ENCODE measurements at regions not wholly inside any gene's neighbourhood (a gene's known extent, or its start where the extent isn't known, plus 50 kb on each side); places are given as distances from the start of the nearest gene placed in this dataset.
"Not testable (repeated sequence)": the region's sequence is repeated elsewhere in the genome, so short reads cannot be mapped to it uniquely, and the experiment has no call there.

- peak in 1 of 2 donors; percentile 40 for DNase-seq (ENCODE audit: low read depth in 1 of 2, low spot score in 1 of 2)
These were observed 53.9 kb downstream of the OTOR start for GRCh38 chr20:16801919-16802651.

- DNase-seq (ENCODE audit: low read depth in 1 of 2, low spot score in 1 of 2): no peak
These were observed 54.4 kb downstream of the OTOR start for GRCh38 chr20:16802652-16802935.

DNA sequence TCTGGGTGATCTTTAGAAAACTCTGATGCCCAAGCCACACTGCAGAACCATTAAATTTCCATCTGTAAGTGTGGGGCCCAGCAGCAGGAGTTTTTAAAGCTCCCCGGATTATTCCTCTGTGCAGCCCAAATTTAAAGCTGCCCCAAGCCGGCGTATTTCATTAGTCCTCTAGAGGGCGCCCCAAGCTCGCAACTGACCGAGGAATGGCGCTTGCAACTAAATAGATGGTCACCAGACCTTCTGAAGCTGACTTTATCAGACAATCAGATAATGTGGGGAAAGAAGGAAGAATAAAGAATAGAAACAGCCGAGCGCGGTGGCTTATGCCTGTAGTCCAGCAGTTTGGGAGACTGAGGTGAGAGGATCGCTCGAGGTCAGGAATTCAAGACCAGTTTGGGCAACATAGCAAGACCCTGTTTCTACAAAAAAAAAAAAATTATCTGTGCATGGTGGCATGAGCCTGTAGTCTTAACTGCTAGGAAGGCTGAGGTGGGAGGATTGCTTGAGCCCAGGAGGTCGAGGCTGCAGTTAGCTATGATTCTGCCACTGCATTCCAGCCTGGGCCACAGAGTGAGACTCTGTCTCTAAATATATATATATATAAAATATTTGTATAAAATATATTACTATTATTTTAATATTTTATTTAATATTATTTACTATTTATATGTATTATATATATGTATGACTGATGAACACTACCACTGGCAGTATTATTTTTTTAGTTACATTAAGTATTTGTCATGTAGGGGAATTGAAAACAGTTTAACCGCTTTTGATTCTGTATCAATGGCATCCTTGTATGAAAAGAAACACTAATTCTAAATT, 56.0 kb downstream of the OTOR start:
- peak in 1 of 2 donors; percentile 19 for DNase-seq (ENCODE audit: low read depth in 1 of 2, low spot score in 1 of 2)

DNA sequence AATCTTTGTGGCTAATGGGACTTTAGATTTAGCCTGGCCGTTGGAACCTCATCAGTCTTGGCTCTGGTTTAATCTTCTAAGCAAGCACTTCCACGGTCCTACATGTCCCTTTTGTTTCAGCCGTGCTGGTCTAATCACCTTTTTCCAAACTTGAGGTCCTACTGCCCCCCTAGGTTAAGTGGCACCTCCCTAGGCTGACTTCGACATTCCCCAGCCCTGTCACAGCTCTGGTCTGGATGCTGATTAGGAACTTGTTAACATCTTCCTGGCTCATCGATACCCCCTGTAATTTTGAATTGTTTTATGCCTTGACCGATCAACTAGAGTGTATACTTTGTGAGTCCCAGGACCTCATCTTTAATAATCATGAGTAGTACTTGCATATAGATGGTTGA, 56.6 kb downstream of the OTOR start:
- no peak for DNase-seq (ENCODE audit: low read depth in 1 of 2, low spot score in 1 of 2)

GRCh38 chr20:16806061-16806460, 57.9 kb downstream of the OTOR start:
- no peak for DNase-seq (ENCODE audit: low read depth in 1 of 2, low spot score in 1 of 2)

DNA sequence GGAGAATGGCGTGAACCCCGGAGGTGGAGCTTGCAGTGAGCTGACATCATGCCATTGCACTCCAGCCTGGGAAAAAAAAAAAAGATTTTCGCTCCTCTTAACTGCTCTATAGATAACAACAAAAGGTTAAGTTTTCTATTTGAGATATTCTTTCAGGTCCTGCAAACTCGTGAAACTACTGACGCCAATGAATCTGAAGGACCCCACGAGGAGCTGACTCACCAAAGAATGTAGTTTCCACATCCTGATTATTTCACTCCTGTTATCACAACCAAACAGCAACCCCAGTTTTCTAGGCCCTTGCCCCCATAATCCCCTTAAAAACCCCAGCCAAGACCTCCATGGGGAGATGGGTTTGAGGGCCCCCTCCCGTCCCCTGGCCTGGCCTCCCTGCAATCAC, 58.7 kb downstream of the OTOR start:
- no peak for DNase-seq (ENCODE audit: low read depth in 1 of 2, low spot score in 1 of 2)

DNA sequence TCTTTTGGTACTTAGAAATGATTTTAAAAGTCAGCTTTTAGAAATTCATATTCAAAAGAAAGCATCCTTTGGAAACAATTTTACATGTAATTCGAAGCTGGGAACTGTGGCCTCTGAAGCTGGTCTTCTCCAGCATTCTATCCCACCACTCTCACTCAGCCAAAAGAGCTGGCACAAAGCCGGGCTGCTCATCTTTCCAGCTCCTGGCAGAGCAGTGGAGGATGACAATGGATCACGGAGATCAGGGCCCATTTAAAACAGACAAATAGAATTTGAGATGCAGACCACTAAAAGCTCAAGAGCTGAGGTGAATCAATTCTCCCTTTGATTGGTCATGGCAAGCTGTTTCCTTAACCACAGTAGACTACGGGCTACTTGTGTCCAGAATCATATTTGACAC, 60.6 kb downstream of the OTOR start:
- DNase-seq (ENCODE audit: low read depth in 1 of 2, low spot score in 1 of 2): no peak

DNA sequence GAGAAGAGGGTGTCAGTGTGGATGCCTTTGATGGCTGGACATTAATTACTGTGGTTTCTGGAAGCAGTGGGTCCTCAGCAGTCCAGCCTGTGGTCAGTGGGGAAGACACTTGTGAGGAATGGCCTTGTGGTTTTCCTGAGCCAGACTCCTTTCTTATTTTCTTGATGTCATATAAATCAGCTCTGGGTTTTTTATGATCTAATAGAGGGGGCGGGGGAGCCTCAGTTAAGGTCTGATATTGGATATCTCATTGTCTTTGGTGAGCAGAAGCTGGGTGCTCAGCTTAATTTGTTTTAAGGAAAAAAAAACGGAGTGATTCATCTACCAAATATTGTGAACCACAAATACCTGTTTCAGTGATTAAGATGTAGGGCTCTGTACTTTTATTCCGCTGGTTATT, 62.1 kb downstream of the OTOR start:
- DNase-seq (ENCODE audit: low read depth in 1 of 2, low spot score in 1 of 2): no peak

GRCh38 chr20:16816192-16816591, 68.0 kb downstream of the OTOR start:
- DNase-seq (ENCODE audit: low read depth in 1 of 2, low spot score in 1 of 2): no peak

GRCh38 chr20:16819483-16819882, 71.3 kb downstream of the OTOR start:
- DNase-seq (ENCODE audit: low read depth in 1 of 2, low spot score in 1 of 2): no peak

GRCh38 chr20:16821211-16822089, 73.3 kb downstream of the OTOR start:
- DNase-seq (ENCODE audit: low read depth in 1 of 2, low spot score in 1 of 2): no peak

DNA sequence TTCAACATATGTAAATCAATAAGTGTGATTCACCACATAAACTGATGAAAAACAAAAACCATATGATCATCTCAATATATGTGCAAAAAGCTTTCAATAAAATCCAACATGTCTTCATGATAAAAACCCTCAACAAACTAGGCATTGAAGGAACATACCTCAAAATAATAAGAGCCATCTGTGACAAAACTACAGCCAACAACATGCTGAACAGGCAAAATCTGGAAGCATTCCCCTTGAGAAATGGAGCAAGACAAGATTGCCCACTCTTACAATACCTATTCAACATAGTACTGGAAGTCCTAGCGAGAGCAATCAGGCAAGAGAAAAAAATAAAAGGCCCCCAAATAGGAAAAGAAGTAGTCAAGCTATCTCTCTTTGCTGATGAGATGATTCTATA, 76.5 kb downstream of the OTOR start:
- no peak for DNase-seq (ENCODE audit: low read depth in 1 of 2, low spot score in 1 of 2)

DNA sequence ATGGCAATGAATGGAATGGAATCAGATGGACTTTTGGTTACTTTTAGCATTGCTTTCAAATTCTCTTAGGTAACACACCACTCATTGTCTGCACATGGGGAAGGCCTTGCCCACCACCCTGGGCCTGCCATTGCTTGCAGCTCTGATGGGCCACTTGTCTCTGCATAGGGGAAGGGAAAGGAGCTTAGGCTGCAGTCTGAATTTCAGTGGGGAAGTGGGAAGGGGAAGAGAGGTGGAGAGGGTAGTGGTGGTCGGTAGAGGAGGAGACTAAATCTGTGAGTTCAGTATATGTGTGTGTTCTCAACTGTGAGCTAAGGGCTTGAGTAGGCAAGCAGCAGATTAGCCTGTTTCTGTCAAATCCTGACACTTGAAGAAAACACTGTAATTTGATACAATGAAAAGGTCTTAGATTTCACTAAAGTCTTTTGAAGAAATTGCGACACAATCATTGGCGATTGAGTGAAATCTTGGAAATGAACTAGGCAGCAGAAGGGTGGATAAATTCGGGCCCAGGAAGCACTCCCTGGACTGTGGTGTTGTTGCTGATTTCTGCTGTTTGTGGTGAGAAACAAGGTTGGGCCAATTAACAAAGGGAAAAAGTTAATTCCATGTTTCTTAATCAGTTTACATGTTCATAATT, 80.6 kb downstream of the OTOR start:
- no peak for DNase-seq (ENCODE audit: low read depth in 1 of 2, low spot score in 1 of 2)

GRCh38 chr20:16835690-16836089, 87.5 kb downstream of the OTOR start:
- not testable (repeated sequence) for DNase-seq (ENCODE audit: low read depth in 1 of 2, low spot score in 1 of 2)

DNA sequence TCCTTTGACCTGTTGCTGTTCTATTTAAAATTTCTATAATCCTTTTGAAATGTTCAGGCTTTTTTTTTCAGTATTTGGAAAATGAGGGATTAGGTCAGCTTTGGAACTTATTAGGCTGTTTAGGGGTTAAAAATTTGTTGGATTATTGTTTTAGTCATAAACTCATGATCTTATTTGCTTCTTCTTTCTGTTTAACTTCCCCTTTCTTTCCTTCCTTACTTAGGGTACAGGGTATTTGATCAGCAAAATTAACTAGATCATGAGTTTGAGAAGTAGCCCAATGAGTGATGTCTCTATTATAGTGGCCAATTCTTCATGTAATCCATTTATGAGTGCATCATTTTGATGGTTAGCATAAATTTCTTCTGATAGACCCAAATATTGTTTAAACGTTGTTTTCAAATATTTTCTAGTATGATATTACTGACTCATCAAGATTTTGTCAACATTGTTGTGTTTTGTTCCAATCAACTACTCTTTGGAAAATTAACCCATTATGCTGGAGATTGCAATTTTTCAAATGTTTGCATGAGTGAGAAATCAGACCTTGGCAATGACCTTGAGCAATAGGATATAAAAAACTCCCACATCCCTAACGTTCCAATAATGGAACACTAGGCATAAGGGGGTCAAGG, 94.4 kb downstream of the OTOR start:
- DNase-seq (ENCODE audit: low read depth in 1 of 2, low spot score in 1 of 2): no peak

DNA sequence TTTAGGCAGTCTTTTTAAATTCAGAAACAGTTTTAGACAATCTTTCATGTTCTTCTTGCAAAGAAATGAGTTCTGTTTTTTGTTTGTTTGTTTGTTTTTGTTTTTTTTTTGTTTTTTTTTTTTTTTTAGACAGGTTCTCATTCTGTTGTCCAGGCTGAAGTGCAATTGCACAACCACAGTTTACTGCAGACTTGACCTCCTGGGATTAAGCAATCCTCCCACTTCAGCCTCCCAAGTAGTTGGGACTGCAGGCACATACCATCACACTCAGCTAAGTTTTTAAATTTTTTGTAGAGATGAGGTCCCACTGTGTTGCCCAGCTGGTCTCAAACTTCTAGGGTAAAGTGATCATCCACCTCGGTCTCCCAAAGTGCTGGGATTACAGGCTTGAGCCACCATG, 96.2 kb downstream of the OTOR start:
- DNase-seq (ENCODE audit: low read depth in 1 of 2, low spot score in 1 of 2): no peak

- no peak for DNase-seq (ENCODE audit: low read depth in 1 of 2, low spot score in 1 of 2)
These were observed 97.8 kb downstream of the OTOR start for GRCh38 chr20:16846006-16846405.

GRCh38 chr20:16848061-16848460, 99.9 kb downstream of the OTOR start:
- no peak for DNase-seq (ENCODE audit: low read depth in 1 of 2, low spot score in 1 of 2)

DNA sequence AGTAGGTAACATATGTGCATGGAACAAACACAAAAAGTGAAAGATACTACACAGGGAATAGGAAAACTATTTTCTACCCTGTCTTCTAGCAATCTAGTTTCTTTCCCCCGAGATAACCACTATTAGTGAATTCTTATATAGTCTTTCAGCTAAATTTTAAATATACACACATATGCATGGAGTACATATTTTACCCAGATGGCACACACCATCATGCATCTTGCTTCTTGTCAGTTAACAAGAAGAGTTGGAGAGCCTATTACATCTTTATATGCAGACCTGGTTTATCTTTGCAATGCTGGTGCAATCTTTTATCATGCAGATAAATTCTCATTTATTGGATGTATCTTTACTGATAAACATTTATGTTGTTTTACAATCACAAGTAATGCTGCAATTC, 100.4 kb downstream of the OTOR start:
- DNase-seq (ENCODE audit: low read depth in 1 of 2, low spot score in 1 of 2): no peak

- DNase-seq (ENCODE audit: low read depth in 1 of 2, low spot score in 1 of 2): no peak
These were observed 112.8 kb downstream of the OTOR start for GRCh38 chr20:16860914-16861313.

DNA sequence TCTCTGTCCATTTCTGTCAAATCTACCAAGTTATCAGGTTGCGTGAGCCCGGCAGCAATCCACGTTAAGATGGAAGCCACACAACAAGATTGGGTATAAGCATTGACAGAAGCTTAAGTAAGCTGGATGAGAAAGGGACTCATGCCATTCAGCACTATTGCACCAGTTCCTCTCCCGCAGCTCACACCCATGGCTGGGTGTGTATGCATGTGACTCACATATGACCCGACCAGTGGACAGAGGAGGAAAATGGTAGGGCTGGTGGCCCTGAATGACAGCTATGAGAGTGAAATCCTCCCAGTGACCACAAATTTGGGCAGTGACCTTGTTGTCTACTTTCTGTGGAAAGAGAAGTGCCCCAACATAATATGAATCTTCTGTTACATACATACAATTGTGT, 113.5 kb downstream of the OTOR start:
- no peak for DNase-seq (ENCODE audit: low read depth in 1 of 2, low spot score in 1 of 2)

Data from stimulated activated CD4-positive, alpha-beta T cell treated with anti-CD3 and anti-CD28 coated beads, Interleukin-15, amount 100 ng/mL, for 1 hour (primary cell).